Testis (tissue), 2 donors: ENCODE measurements at regions not wholly inside any gene's neighbourhood (a gene's known extent, or its start where the extent isn't known, plus 50 kb on each side); places are given as distances from the start of the nearest gene placed in this dataset.

ENCODE experiments used
- CTCF ChIP-seq, 3 experiments: fragments of 450-650 bp in 2 of 3; fragments of 200-600 bp in 1 of 3; sonication (generic) in 1 of 3; IDR thresholded peaks; one replicate each; pipeline ENCODE4 v1.5.1; 2016 to 2019; ENCODE audit warnings: antibody characterized with exemption in 3 of 3, mild to moderate bottlenecking in 2 of 3, moderate library complexity in 1 of 3
- POLR2A ChIP-seq: fragments of 450-650 bp; IDR thresholded peaks from one replicate; pipeline ENCODE4 v1.6.1; 2017; ENCODE audit warnings: antibody characterized with exemption, mild to moderate bottlenecking, moderate library complexity

- TF ChIP-seq CTCF (IDR thresholded peaks at IDR 0.05) (no peak), POLR2A (no peak)
Observed at GRCh38 chr22:49687333-49687732, 140.3 kb downstream of the BRD1 start.
